ENCODE measurements at regions not wholly inside any gene's neighbourhood (a gene's known extent, or its start where the extent isn't known, plus 50 kb on each side); places are given as distances from the start of the nearest gene placed in this dataset.
A peak's percentile ranks its signal among the peaks of the same experiment; 100 is the strongest.
"Not testable (repeated sequence)": the region's sequence is repeated elsewhere in the genome, so short reads cannot be mapped to it uniquely, and the experiment has no call there.

GRCh38 chr20:50360218-50360672, 149.9 kb upstream of the PTPN1 start:
- in situ Hi-C loops (cut with HindIII; ENCODE audit: low pct_unique_long_range_greater_than_20kb, low sequenced_read_pairs), result no loop called here
- peak in 1 of 2 experiments; percentile 51 for DNase-seq (ENCODE audit: low read depth in 1 of 2, low spot score in 1 of 2)

GRCh38 chr20:50360921-50361320, 149.3 kb upstream of the PTPN1 start:
- DNase-seq (ENCODE audit: low read depth in 1 of 2, low spot score in 1 of 2), result no peak
- in situ Hi-C loops (cut with HindIII; ENCODE audit: low pct_unique_long_range_greater_than_20kb, low sequenced_read_pairs), result no loop called here

More at GRCh38 chr20:50360218-50360672, 149.9 kb upstream of the PTPN1 start:
- no peak for TF ChIP-seq JUND (IDR thresholded peaks at IDR 0.05; ENCODE audit: low read depth)

GRCh38 chr20:50362177-50362576, 148.0 kb upstream of the PTPN1 start:
- in situ Hi-C loops (cut with HindIII; ENCODE audit: low pct_unique_long_range_greater_than_20kb, low sequenced_read_pairs); DNase-seq (ENCODE audit: low read depth in 1 of 2, low spot score in 1 of 2): not testable (repeated sequence)

More at GRCh38 chr20:50360921-50361320, 149.3 kb upstream of the PTPN1 start:
- TF ChIP-seq JUND (IDR thresholded peaks at IDR 0.05; ENCODE audit: low read depth), result no peak

GRCh38 chr20:50363027-50363426, 147.2 kb upstream of the PTPN1 start:
- TF ChIP-seq JUND (IDR thresholded peaks at IDR 0.05; ENCODE audit: low read depth), result no peak
- in situ Hi-C loops (cut with HindIII; ENCODE audit: low pct_unique_long_range_greater_than_20kb, low sequenced_read_pairs), result no loop called here
- no peak for DNase-seq (ENCODE audit: low read depth in 1 of 2, low spot score in 1 of 2)

- TF ChIP-seq JUND (IDR thresholded peaks at IDR 0.05; ENCODE audit: low read depth), result no peak
- DNase-seq (ENCODE audit: low read depth in 1 of 2, low spot score in 1 of 2), result no peak
- in situ Hi-C loops (cut with HindIII; ENCODE audit: low pct_unique_long_range_greater_than_20kb, low sequenced_read_pairs), result no loop called here
Measured at GRCh38 chr20:50363479-50363878, 146.7 kb upstream of the PTPN1 start.

GRCh38 chr20:50364542-50364941, 145.6 kb upstream of the PTPN1 start:
- in situ Hi-C loops (cut with HindIII; ENCODE audit: low pct_unique_long_range_greater_than_20kb, low sequenced_read_pairs), result no loop called here
- TF ChIP-seq JUND (IDR thresholded peaks at IDR 0.05; ENCODE audit: low read depth), result no peak
- no peak for DNase-seq (ENCODE audit: low read depth in 1 of 2, low spot score in 1 of 2)

GRCh38 chr20:50366270-50367103, 143.7 kb upstream of the PTPN1 start:
- in situ Hi-C loops (cut with HindIII; ENCODE audit: low pct_unique_long_range_greater_than_20kb, low sequenced_read_pairs), result no loop called here

GRCh38 chr20:50367104-50367674, 143.0 kb upstream of the PTPN1 start:
- in situ Hi-C loops (cut with HindIII; ENCODE audit: low pct_unique_long_range_greater_than_20kb, low sequenced_read_pairs), result no loop called here
- no peak for DNase-seq (ENCODE audit: low read depth in 1 of 2, low spot score in 1 of 2)
- TF ChIP-seq JUND (IDR thresholded peaks at IDR 0.05; ENCODE audit: low read depth), result no peak

More at GRCh38 chr20:50366270-50367103, 143.7 kb upstream of the PTPN1 start:
- no peak for TF ChIP-seq JUND (IDR thresholded peaks at IDR 0.05; ENCODE audit: low read depth)
- peak in 1 of 2 experiments; percentile 66 for DNase-seq (ENCODE audit: low read depth in 1 of 2, low spot score in 1 of 2)

DNA sequence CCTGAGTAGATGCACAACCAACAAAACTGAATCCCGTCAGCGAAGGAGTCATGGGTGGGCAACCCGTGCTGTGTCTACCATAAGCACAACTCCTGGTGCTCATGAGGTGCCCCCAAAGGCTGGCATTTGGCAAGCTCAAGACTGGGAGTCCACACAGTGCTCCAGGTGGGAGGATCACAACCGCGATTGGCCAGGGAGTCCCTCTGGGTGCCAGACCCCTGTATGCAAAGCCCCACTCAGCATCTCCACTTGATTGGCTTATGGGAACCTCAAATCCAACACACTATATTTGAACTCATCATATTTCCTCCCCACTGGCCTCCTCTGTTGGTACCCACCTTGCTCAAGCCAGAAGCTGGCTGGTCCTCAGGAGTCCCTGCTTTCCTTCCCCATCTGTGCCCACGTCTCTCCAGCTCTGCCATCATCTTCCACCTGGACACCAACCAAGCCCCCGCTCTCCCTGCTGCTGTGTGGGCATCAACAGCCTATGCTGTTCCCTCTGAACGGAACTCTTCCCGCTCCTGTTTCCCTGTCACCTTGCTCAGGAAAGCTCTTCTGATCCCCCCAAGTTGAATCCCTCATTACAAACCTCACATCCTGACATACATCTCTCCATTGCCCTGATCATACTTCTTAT, 142.3 kb upstream of the PTPN1 start:
- no peak for DNase-seq (ENCODE audit: low read depth in 1 of 2, low spot score in 1 of 2)
- no peak for TF ChIP-seq JUND (IDR thresholded peaks at IDR 0.05; ENCODE audit: low read depth)
- in situ Hi-C loops (cut with HindIII; ENCODE audit: low pct_unique_long_range_greater_than_20kb, low sequenced_read_pairs), result no loop called here

DNA sequence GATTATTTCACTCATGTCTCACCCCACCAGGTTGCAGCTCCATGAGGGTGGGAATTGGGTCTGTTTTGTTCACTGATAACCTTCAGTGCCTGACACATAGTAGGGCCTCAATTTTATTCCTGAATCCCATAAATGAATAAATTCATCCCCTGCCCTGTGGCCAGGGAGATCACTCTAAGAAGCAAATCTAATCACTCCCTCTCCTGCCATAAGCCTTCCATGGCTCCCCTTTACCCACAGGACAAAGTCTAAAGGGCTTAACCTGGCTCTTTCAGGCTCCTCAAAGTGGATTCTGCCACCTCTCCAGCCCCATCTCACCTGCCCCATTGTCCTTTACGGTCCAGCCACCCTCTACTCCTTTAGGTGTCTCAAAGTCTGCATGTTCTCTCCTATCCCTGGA, 141.8 kb upstream of the PTPN1 start:
- TF ChIP-seq JUND (IDR thresholded peaks at IDR 0.05; ENCODE audit: low read depth), result no peak
- in situ Hi-C loops (cut with HindIII; ENCODE audit: low pct_unique_long_range_greater_than_20kb, low sequenced_read_pairs), result no loop called here
- DNase-seq (ENCODE audit: low read depth in 1 of 2, low spot score in 1 of 2), result no peak

- in situ Hi-C loops (cut with HindIII; ENCODE audit: low pct_unique_long_range_greater_than_20kb, low sequenced_read_pairs), result no loop called here
- DNase-seq (ENCODE audit: low read depth in 1 of 2, low spot score in 1 of 2), result no peak
- no peak for TF ChIP-seq JUND (IDR thresholded peaks at IDR 0.05; ENCODE audit: low read depth)
Measured at GRCh38 chr20:50368813-50369224, 141.4 kb upstream of the PTPN1 start.

DNA sequence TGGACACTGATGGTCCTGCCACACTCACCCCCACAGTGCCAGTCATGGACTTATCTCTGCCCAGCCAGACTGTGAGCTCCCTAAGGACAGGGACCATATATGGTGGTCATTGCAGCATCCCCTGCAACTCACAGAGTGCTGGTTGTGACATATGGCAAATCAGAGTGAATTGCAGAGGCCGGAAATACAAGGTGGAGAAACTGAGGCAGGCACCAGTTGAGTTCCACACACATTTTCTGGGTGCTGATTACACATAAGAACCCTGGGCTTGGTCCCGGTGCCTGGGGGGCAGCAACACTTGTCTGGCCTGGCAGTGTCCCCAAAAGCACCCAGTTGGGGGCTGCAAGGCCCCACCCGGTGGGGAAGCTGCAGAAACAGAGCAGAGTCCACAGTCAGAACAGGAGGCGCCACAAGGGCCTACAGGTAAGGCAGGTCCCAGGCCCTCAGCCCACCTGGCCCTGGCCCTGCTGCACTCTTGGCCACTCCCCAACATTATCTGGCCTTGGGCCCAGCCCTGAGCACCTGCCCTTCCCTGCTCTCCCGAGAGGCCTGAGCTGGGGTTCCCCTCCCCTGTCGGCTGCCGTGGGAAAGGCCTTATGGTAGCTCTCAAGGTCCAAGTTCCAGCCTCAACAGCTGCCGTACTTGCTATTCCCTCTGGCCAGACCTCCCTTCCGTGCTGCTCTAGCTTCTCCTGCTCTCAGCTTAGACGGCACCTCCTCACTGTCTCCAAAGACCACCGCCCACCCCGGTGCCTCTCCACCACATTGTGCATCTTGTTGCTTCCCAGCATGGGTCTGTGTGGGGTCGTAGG, 140.8 kb upstream of the PTPN1 start:
- in situ Hi-C loops (cut with HindIII; ENCODE audit: low pct_unique_long_range_greater_than_20kb, low sequenced_read_pairs), result no loop called here
- TF ChIP-seq JUND (IDR thresholded peaks at IDR 0.05; ENCODE audit: low read depth), result no peak
- no peak for DNase-seq (ENCODE audit: low read depth in 1 of 2, low spot score in 1 of 2)
